ENCODE measurements at regions not wholly inside any gene's neighbourhood (a gene's known extent, or its start where the extent isn't known, plus 50 kb on each side); places are given as distances from the start of the nearest gene placed in this dataset.
"Not testable (repeated sequence)": the region's sequence is repeated elsewhere in the genome, so short reads cannot be mapped to it uniquely, and the experiment has no call there.

- H3K27ac Mint-ChIP-seq (ENCODE audit: low read depth), result no peak overlapping the region
- ATAC-seq (replicated peaks; ENCODE audit: extremely low read depth, poor library complexity, severe bottlenecking) (no peak), DNase-seq (ENCODE audit: low spot score in 2 of 2) (no peak)
- H3K36me3 Mint-ChIP-seq (ENCODE audit: insufficient read depth), result no peaks in the 10 kb centered on the region
- no peak overlapping the region for H3K4me3 Mint-ChIP-seq
- peaks cover 6% of the 10 kb centered on the region for H3K9me3 Mint-ChIP-seq
- peaks cover 31% of the 10 kb centered on the region for H3K27me3 Mint-ChIP-seq
- no peaks in the 10 kb centered on the region for H3K4me1 Mint-ChIP-seq
Observed at GRCh38 chr6:168808232-168808631, 367.2 kb downstream of the SMOC2 start.

DNA sequence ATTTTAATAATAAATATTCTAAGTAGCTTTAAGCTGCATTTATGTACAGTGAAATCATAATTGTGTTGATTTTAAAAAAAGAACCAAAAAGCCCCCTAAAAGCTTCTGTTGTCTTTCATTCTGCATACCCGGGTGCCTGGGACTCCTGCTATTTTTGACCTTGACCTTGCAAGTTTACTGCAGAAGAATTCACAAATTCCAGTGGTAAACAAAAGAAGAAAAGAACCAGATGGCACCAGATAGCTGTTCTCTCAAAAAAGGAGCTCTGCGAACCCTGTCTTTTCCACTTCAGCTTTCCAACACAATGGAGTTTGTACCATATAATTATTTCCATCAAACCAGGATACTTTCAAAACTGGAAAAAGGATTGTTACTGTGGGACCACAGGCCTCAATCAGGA, 363.3 kb downstream of the SMOC2 start:
- no peaks in the 10 kb centered on the region for H3K4me1 Mint-ChIP-seq
- peaks cover 6% of the 10 kb centered on the region for H3K9me3 Mint-ChIP-seq
- DNase-seq (ENCODE audit: low spot score in 2 of 2) (no peak), ATAC-seq (replicated peaks; ENCODE audit: extremely low read depth, poor library complexity, severe bottlenecking) (no peak)
- no peaks in the 10 kb centered on the region for H3K36me3 Mint-ChIP-seq (ENCODE audit: insufficient read depth)
- no peak overlapping the region for H3K27ac Mint-ChIP-seq (ENCODE audit: low read depth)
- H3K27me3 Mint-ChIP-seq, result peaks cover 45% of the 10 kb centered on the region
- H3K4me3 Mint-ChIP-seq, result no peak overlapping the region

DNA sequence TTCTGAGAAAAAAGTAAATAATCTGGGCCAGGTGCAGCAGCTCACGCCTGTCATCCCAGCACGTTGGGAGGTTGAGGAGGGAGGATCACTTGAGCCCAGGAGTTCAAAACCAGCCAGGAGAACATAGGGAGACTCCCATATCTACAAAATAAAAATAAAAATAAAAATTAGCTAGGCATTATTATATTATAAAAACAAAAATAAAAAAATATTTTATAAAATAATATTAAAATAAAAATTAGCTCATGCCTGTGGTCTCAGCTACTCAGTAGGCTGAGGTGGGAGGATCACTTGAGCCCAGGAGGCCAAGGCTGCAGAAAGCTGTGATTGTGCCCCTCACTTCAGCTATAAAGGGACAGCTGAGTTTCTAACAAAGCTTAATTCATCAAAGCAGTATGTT, 362.9 kb downstream of the SMOC2 start:
- Mint-ChIP-seq H3K4me1 (no peaks in the 10 kb centered on the region), H3K27me3 (peaks cover 43% of the 10 kb centered on the region), H3K36me3 (ENCODE audit: insufficient read depth) (peaks cover under 1% of the 10 kb centered on the region), H3K27ac (ENCODE audit: low read depth) (no peak overlapping the region), H3K4me3 (no peak overlapping the region), H3K9me3 (peaks cover 6% of the 10 kb centered on the region)
- ATAC-seq (replicated peaks; ENCODE audit: extremely low read depth, poor library complexity, severe bottlenecking) (no peak), DNase-seq (ENCODE audit: low spot score in 2 of 2) (no peak)

DNA sequence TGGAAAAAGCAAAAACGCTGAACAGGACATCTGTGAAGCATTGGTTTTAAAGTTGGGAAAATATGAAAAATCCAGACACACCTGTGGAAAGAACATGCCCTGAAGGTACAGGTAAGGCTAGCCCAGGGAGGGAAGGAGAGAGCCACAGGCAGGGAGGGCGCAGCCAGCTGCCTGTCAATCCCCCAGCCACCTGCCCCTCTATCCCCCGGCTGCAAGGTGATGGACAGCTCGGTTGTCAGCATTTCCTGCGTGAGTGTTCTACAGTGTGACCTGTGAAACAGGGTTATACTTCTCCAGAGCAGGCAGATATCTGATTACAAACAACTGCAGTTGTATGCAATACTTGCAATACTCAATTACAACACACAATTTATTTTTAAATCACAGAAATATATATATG, 358.1 kb downstream of the SMOC2 start:
- no peaks in the 10 kb centered on the region for H3K4me1 Mint-ChIP-seq
- no peak for DNase-seq (ENCODE audit: low spot score in 2 of 2)

DNA sequence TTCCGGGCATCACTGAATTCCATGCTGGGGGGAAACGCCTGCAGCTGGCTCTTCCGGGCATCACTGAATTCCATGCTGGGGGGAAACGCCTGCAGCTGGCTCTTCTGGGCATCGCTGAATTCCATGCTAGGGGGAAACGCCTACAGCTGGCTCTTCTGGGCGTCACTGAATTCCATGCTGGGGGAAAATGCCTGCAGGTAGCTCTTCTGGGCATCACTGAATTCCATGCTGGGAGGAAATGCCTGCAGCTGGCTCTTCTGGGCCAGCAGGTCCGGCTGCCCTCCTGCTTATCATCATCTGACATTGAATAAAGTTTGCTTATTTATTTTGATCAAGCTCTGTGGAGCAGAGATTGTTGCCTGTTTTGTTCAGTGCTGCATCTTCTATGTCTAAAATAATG, 355.1 kb downstream of the SMOC2 start:
- no peak for DNase-seq (ENCODE audit: low spot score in 2 of 2)
- Mint-ChIP-seq H3K4me1 (no peaks in the 10 kb centered on the region), H3K27ac (ENCODE audit: low read depth) (no peak overlapping the region), H3K36me3 (ENCODE audit: insufficient read depth) (peaks cover 8% of the 10 kb centered on the region), H3K9me3 (no peaks in the 10 kb centered on the region), H3K4me3 (no peak overlapping the region), H3K27me3 (peaks cover 17% of the 10 kb centered on the region)
- ATAC-seq (replicated peaks; ENCODE audit: extremely low read depth, poor library complexity, severe bottlenecking), result no peak

More for the DNA sequence above, 358.1 kb downstream of the SMOC2 start:
- no peak overlapping the region for H3K27ac Mint-ChIP-seq (ENCODE audit: low read depth)
- no peak for ATAC-seq (replicated peaks; ENCODE audit: extremely low read depth, poor library complexity, severe bottlenecking)
- H3K36me3 Mint-ChIP-seq (ENCODE audit: insufficient read depth), result peaks cover 6% of the 10 kb centered on the region
- H3K9me3 Mint-ChIP-seq, result no peaks in the 10 kb centered on the region
- peaks cover 44% of the 10 kb centered on the region for H3K27me3 Mint-ChIP-seq
- H3K4me3 Mint-ChIP-seq, result no peak overlapping the region

DNA sequence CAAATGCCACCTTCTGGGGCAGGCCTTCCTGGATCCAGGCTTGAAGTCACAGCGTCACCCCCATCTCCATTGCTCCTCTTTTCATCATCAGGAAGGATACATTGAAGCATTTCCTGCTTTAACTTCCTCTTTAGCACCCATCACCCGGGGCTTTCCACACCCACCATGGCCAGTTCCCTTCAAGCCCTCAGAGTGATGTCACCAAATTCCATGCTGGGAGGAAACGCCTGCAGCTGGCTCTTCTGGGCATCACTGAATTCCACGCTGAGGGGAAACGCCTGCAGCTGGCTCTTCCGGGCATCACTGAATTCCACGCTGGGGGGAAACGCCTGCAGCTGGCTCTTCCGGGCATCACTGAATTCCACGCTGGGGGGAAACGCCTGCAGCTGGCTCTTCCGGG, 354.6 kb downstream of the SMOC2 start:
- peaks cover 17% of the 10 kb centered on the region for H3K27me3 Mint-ChIP-seq
- not testable (repeated sequence) for H3K4me1 Mint-ChIP-seq; ATAC-seq (replicated peaks; ENCODE audit: extremely low read depth, poor library complexity, severe bottlenecking); H3K36me3 Mint-ChIP-seq (ENCODE audit: insufficient read depth); H3K4me3 Mint-ChIP-seq; H3K9me3 Mint-ChIP-seq; H3K27ac Mint-ChIP-seq (ENCODE audit: low read depth); DNase-seq (ENCODE audit: low spot score in 2 of 2)

DNA sequence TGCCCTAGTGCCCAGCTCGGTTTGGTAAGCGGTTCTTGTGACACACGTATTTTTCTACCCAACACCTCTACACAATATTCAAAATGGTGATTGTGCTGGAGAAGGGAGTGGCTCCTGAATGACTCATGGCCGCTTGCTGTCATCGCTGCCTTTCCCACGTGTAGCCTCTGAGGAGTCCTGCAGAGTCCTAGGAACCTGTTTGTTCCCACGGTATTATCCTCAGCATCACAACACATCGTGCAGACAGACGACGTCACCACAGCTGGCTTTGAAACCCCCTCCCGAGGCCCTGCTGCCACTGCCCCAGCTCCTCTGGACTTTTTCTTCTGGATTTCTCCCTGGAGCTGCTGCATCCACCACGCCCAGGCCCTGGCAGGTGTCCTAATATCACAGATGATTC, 353.5 kb downstream of the SMOC2 start:
- DNase-seq (ENCODE audit: low spot score in 2 of 2), result no peak

GRCh38 chr6:168793649-168794048, 352.7 kb downstream of the SMOC2 start:
- DNase-seq (ENCODE audit: low spot score in 2 of 2) (no peak), ATAC-seq (replicated peaks; ENCODE audit: extremely low read depth, poor library complexity, severe bottlenecking) (no peak)
- Mint-ChIP-seq H3K4me1 (no peaks in the 10 kb centered on the region), H3K4me3 (no peak overlapping the region), H3K27me3 (peaks cover 33% of the 10 kb centered on the region), H3K9me3 (no peaks in the 10 kb centered on the region), H3K27ac (ENCODE audit: low read depth) (no peak overlapping the region), H3K36me3 (ENCODE audit: insufficient read depth) (peaks cover 5% of the 10 kb centered on the region)

More for the DNA sequence above, 353.5 kb downstream of the SMOC2 start:
- no peak overlapping the region for H3K27ac Mint-ChIP-seq (ENCODE audit: low read depth)
- peaks cover 8% of the 10 kb centered on the region for H3K36me3 Mint-ChIP-seq (ENCODE audit: insufficient read depth)
- no peaks in the 10 kb centered on the region for H3K4me1 Mint-ChIP-seq
- no peak overlapping the region for H3K4me3 Mint-ChIP-seq
- no peaks in the 10 kb centered on the region for H3K9me3 Mint-ChIP-seq
- H3K27me3 Mint-ChIP-seq, result peaks cover 25% of the 10 kb centered on the region
- ATAC-seq (replicated peaks; ENCODE audit: extremely low read depth, poor library complexity, severe bottlenecking), result no peak

- DNase-seq (ENCODE audit: low spot score in 2 of 2), result no peak
- no peak for ATAC-seq (replicated peaks; ENCODE audit: extremely low read depth, poor library complexity, severe bottlenecking)
- Mint-ChIP-seq H3K9me3 (no peaks in the 10 kb centered on the region), H3K36me3 (ENCODE audit: insufficient read depth) (peaks cover 3% of the 10 kb centered on the region), H3K4me1 (no peaks in the 10 kb centered on the region), H3K4me3 (no peak overlapping the region), H3K27ac (ENCODE audit: low read depth) (no peak overlapping the region), H3K27me3 (peaks cover 37% of the 10 kb centered on the region)
Observed at GRCh38 chr6:168791917-168792316, 350.9 kb downstream of the SMOC2 start.

DNA sequence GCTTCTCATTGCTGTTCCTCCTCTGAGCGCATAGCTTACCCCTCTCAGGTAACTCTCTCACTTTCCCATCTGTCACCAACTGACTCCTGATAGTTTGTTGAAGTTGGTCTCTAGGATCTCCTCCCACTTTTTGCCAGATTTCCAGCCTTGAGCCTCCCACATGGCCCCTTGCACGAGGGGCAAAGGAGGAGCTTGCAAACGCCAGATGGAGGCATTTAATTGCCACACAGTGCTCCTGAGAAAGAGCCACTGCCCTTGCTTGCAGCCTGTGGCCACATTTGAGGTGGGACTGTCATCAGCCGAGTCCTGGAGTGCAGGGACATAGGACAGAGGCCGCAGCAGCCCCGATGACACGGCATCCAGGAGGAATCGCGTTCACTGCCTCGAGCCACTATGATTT, 348.7 kb downstream of the SMOC2 start:
- no peak for ATAC-seq (replicated peaks; ENCODE audit: extremely low read depth, poor library complexity, severe bottlenecking)
- H3K4me1 Mint-ChIP-seq, result no peaks in the 10 kb centered on the region
- no peaks in the 10 kb centered on the region for H3K9me3 Mint-ChIP-seq
- H3K4me3 Mint-ChIP-seq, result no peak overlapping the region
- H3K27me3 Mint-ChIP-seq, result peaks cover 49% of the 10 kb centered on the region
- DNase-seq (ENCODE audit: low spot score in 2 of 2), result no peak
- no peak overlapping the region for H3K27ac Mint-ChIP-seq (ENCODE audit: low read depth)
- H3K36me3 Mint-ChIP-seq (ENCODE audit: insufficient read depth), result peaks cover 3% of the 10 kb centered on the region

DNA sequence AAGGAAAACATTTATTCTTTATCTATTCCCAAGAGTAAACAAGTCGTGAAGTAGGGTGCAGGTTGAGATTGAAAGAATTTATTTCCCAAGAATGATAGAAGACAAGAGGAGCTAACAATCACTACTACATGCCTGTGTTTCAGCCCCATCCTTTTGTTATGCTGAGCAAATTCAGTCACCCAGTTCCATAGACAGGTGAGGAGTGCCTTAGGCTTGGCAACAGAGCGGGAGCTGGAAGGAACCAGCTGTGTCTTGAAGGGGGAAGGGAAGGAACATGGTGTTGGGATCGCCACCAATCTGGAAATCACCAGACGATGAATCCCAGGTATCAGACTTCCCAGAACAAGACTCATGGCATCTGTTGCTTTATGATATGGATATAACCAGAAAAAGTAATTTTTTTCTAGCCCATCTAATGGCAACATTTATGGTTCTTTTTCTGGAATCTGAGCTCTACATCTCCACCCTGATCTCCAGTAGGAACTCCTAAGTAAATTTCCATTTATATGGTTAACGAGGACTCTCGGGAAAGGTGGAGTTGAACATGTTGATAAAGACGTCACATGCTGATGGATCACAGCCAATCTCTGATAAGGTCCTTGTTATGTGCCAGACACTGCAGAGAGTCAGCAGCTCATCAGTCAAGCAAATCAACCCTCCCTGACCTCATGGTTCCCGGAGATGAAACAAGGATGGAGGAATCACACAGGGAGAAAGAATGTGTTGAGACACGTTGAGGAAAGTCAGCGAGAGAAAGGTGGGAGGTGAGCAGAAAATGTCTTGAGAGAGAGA, 344.9 kb downstream of the SMOC2 start:
- Mint-ChIP-seq H3K4me3 (no peak overlapping the region), H3K4me1 (no peaks in the 10 kb centered on the region), H3K27ac (ENCODE audit: low read depth) (no peak overlapping the region), H3K36me3 (ENCODE audit: insufficient read depth) (no peaks in the 10 kb centered on the region), H3K9me3 (no peaks in the 10 kb centered on the region), H3K27me3 (peaks cover 50% of the 10 kb centered on the region)
- DNase-seq (ENCODE audit: low spot score in 2 of 2), result no peak
- ATAC-seq (replicated peaks; ENCODE audit: extremely low read depth, poor library complexity, severe bottlenecking), result no peak

GRCh38 chr6:168784426-168784825, 343.4 kb downstream of the SMOC2 start:
- peaks cover 43% of the 10 kb centered on the region for H3K27me3 Mint-ChIP-seq
- peaks cover 5% of the 10 kb centered on the region for H3K9me3 Mint-ChIP-seq
- no peak for ATAC-seq (replicated peaks; ENCODE audit: extremely low read depth, poor library complexity, severe bottlenecking)
- DNase-seq (ENCODE audit: low spot score in 2 of 2), result no peak
- H3K4me1 Mint-ChIP-seq, result no peaks in the 10 kb centered on the region
- no peak overlapping the region for H3K4me3 Mint-ChIP-seq
- H3K36me3 Mint-ChIP-seq (ENCODE audit: insufficient read depth), result no peaks in the 10 kb centered on the region
- H3K27ac Mint-ChIP-seq (ENCODE audit: low read depth), result no peak overlapping the region

DNA sequence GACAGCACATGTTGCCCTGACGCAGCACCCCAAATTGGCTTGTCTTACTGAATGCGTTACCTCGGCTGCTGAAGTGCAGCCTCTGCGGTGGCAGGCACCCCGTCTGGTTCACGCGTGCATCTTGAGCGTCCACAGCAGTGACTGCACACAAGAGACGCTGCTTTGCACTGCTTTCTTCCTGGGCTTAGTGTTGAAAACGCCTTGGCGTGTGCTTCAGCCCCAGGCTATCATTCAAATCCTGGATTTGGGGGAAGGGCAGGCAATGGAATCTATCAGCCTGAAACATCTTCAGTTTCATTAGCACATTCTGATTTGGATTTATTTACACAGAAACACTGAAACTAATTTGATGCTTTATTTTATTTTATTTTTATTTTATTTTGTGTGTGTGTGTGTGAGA, 342.7 kb downstream of the SMOC2 start:
- H3K9me3 Mint-ChIP-seq, result peaks cover 5% of the 10 kb centered on the region
- no peaks in the 10 kb centered on the region for H3K4me1 Mint-ChIP-seq

More for the DNA sequence above, 342.7 kb downstream of the SMOC2 start:
- H3K27ac Mint-ChIP-seq (ENCODE audit: low read depth), result no peak overlapping the region
- no peak for DNase-seq (ENCODE audit: low spot score in 2 of 2)
- peaks cover 43% of the 10 kb centered on the region for H3K27me3 Mint-ChIP-seq
- no peak overlapping the region for H3K4me3 Mint-ChIP-seq
- no peak for ATAC-seq (replicated peaks; ENCODE audit: extremely low read depth, poor library complexity, severe bottlenecking)
- H3K36me3 Mint-ChIP-seq (ENCODE audit: insufficient read depth), result no peaks in the 10 kb centered on the region

Measured in central memory CD8-positive, alpha-beta T cell (primary cell).